ENCODE measurements at regions not wholly inside any gene's neighbourhood (a gene's known extent, or its start where the extent isn't known, plus 50 kb on each side); places are given as distances from the start of the nearest gene placed in this dataset.
"Not testable (repeated sequence)": the region's sequence is repeated elsewhere in the genome, so short reads cannot be mapped to it uniquely, and the experiment has no call there.

GRCh38 chr4:135447598-135447997 is 1246.0 kb upstream of the PABPC4L start:
- DNase-seq (ENCODE audit: low read depth, low spot score), result peak; percentile 71

GRCh38 chr4:135434936-135435335 is 1233.3 kb upstream of the PABPC4L start:
- no peak for DNase-seq (ENCODE audit: low read depth, low spot score)

GRCh38 chr4:135429528-135429927 is 1227.9 kb upstream of the PABPC4L start:
- DNase-seq (ENCODE audit: low read depth, low spot score), result no peak

- peak; percentile 8 for DNase-seq (ENCODE audit: low read depth, low spot score)
Observed at GRCh38 chr4:135418353-135418752, 1216.8 kb upstream of the PABPC4L start.

GRCh38 chr4:135412213-135412612 is 1210.6 kb upstream of the PABPC4L start:
- no peak for DNase-seq (ENCODE audit: low read depth, low spot score)

- no peak for DNase-seq (ENCODE audit: low read depth, low spot score)
Observed at GRCh38 chr4:135411251-135411650, 1209.7 kb upstream of the PABPC4L start.

GRCh38 chr4:135409261-135409660 is 1207.7 kb upstream of the PABPC4L start:
- DNase-seq (ENCODE audit: low read depth, low spot score), result not testable (repeated sequence)

GRCh38 chr4:135408109-135408508 is 1206.5 kb upstream of the PABPC4L start:
- DNase-seq (ENCODE audit: low read depth, low spot score), result no peak

GRCh38 chr4:135406597-135406996 is 1205.0 kb upstream of the PABPC4L start:
- DNase-seq (ENCODE audit: low read depth, low spot score), result not testable (repeated sequence)

- no peak for DNase-seq (ENCODE audit: low read depth, low spot score)
Observed at GRCh38 chr4:135385830-135386581, 1184.4 kb upstream of the PABPC4L start.

- no peak for DNase-seq (ENCODE audit: low read depth, low spot score)
Observed at GRCh38 chr4:135383356-135384288, 1182.0 kb upstream of the PABPC4L start.

- no peak for DNase-seq (ENCODE audit: low read depth, low spot score)
Observed at GRCh38 chr4:135382280-135382959, 1180.8 kb upstream of the PABPC4L start.

GRCh38 chr4:135372131-135372530 is 1170.5 kb upstream of the PABPC4L start:
- DNase-seq (ENCODE audit: low read depth, low spot score), result no peak

GRCh38 chr4:135371137-135371536 is 1169.5 kb upstream of the PABPC4L start:
- DNase-seq (ENCODE audit: low read depth, low spot score), result peak; percentile 37

- no peak for DNase-seq (ENCODE audit: low read depth, low spot score)
Observed at GRCh38 chr4:135368831-135369230, 1167.2 kb upstream of the PABPC4L start.

- DNase-seq (ENCODE audit: low read depth, low spot score), result no peak
Observed at GRCh38 chr4:135365065-135365464, 1163.5 kb upstream of the PABPC4L start.

GRCh38 chr4:135359128-135359527 is 1157.5 kb upstream of the PABPC4L start:
- no peak for DNase-seq (ENCODE audit: low read depth, low spot score)

GRCh38 chr4:135357091-135357490 is 1155.5 kb upstream of the PABPC4L start:
- no peak for DNase-seq (ENCODE audit: low read depth, low spot score)

- no peak for DNase-seq (ENCODE audit: low read depth, low spot score)
Observed at GRCh38 chr4:135354876-135355275, 1153.3 kb upstream of the PABPC4L start.

- DNase-seq (ENCODE audit: low read depth, low spot score), result no peak
Observed at GRCh38 chr4:135353008-135353407, 1151.4 kb upstream of the PABPC4L start.

GRCh38 chr4:135344492-135344891 is 1142.9 kb upstream of the PABPC4L start:
- no peak for DNase-seq (ENCODE audit: low read depth, low spot score)

- DNase-seq (ENCODE audit: low read depth, low spot score), result no peak
Observed at GRCh38 chr4:135338181-135338580, 1136.6 kb upstream of the PABPC4L start.
